Adrenal gland (tissue), 5 donors: ENCODE measurements at regions not wholly inside any gene's neighbourhood (a gene's known extent, or its start where the extent isn't known, plus 50 kb on each side); places are given as distances from the start of the nearest gene placed in this dataset.

Experiments used
- POLR2A ChIP-seq, 2 donors: fragments of 450-650 bp; IDR thresholded peaks; one replicate each; pipeline ENCODE4 v1.6.1; 2017; ENCODE audit warnings: antibody characterized with exemption in 2 of 2, mild to moderate bottlenecking in 2 of 2, moderate library complexity in 1 of 2
- TF ChIP-seq, protein P1 (sequence below), 6 experiments: fragments of 450-650 bp in 4 of 6; fragments of 200-600 bp in 2 of 6; sonication (generic) in 1 of 6; IDR thresholded peaks; 1 replicate in 5 of 6; 2 replicates in 1 of 6; pipeline versions ENCODE4 v1.5.1 to v1.8.0; 2016 to 2021; ENCODE audit warnings: antibody characterized with exemption in 6 of 6, mild to moderate bottlenecking in 2 of 6, moderate library complexity in 1 of 6
- donor health status: DM: no; HTN: no; CAD: no.

DNA sequence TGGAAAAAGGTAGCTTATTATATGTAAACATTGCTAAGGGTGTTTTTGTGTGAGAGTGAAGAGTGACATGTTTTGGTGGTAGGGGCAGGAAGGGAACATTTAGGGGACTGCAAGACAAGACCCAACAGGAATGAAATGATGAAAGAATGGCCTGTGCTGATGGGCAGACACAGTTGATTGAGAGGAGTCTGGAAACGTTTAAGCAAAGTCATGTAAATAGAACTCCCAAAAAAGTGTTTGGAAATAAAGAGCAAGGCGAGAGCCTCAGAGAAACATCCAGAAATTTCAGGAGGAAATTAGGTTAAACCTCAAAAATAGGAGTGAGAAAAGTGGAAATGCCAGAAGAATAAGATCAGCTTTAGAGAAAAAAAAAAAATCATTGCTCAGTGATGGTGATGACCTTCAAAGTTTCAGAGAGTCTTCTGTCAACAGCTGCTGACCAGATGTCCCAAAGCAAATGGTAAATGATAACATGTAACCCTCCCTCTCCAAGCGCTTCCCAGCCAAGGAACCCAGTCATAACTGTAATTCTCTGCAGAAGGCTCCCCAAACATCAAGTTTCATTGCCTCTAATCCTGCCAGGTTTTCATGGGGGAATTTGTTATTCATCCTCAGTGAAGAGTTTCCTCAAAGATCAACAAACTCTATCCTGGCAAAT lies 223.2 kb upstream of the FAR2 start:
- TF ChIP-seq, protein P1, sequence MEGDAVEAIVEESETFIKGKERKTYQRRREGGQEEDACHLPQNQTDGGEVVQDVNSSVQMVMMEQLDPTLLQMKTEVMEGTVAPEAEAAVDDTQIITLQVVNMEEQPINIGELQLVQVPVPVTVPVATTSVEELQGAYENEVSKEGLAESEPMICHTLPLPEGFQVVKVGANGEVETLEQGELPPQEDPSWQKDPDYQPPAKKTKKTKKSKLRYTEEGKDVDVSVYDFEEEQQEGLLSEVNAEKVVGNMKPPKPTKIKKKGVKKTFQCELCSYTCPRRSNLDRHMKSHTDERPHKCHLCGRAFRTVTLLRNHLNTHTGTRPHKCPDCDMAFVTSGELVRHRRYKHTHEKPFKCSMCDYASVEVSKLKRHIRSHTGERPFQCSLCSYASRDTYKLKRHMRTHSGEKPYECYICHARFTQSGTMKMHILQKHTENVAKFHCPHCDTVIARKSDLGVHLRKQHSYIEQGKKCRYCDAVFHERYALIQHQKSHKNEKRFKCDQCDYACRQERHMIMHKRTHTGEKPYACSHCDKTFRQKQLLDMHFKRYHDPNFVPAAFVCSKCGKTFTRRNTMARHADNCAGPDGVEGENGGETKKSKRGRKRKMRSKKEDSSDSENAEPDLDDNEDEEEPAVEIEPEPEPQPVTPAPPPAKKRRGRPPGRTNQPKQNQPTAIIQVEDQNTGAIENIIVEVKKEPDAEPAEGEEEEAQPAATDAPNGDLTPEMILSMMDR (IDR thresholded peaks at IDR 0.05), result no peak
- no peak for TF ChIP-seq POLR2A (IDR thresholded peaks at IDR 0.05)
